H9 (cell line): ENCODE measurements at regions not wholly inside any gene's neighbourhood (a gene's known extent, or its start where the extent isn't known, plus 50 kb on each side); places are given as distances from the start of the nearest gene placed in this dataset.

Experiments used
- DNase-seq: peaks from one replicate; pipeline ENCODE4 v3.0.0-alpha.2; 2017
- H2AFZ ChIP-seq: one replicate; pipeline ENCODE4 v1.6.1; 2013; ENCODE audit warnings: mild to moderate bottlenecking, low read length, control low read depth, moderate library complexity
- H2AK5ac ChIP-seq: 2 replicates; pipeline ENCODE4 v1.6.1; 2013; ENCODE audit warnings: low read length, control low read depth, mixed read lengths; ENCODE audit not compliant: insufficient read length
- H2BK120ac ChIP-seq: one replicate; pipeline ENCODE4 v1.6.1; 2013; ENCODE audit warnings: low read depth, mild to moderate bottlenecking, low read length, control low read depth, inconsistent platforms; ENCODE audit not compliant: poor library complexity, severe bottlenecking
- H2BK12ac ChIP-seq: 2 replicates; pipeline ENCODE4 v1.6.1; 2013; ENCODE audit warnings: low read length, control low read depth, mixed read lengths, low read depth; ENCODE audit not compliant: insufficient read length
- H2BK15ac ChIP-seq: 2 replicates; pipeline ENCODE4 v1.6.1; 2013; ENCODE audit warnings: low read depth, low read length, control low read depth
- H2BK20ac ChIP-seq: one replicate; pipeline ENCODE4 v1.6.1; 2013; ENCODE audit warnings: low read depth, mild to moderate bottlenecking, low read length, control low read depth, inconsistent platforms; ENCODE audit not compliant: poor library complexity, severe bottlenecking
- H2BK5ac ChIP-seq: 2 replicates; pipeline ENCODE4 v1.6.1; 2013; ENCODE audit warnings: low read length, control low read depth, mixed read lengths; ENCODE audit not compliant: insufficient read length
- H3K14ac ChIP-seq: 2 replicates; pipeline ENCODE4 v1.6.1; 2013; ENCODE audit warnings: low read length, control low read depth; ENCODE audit not compliant: insufficient read depth
- H3K18ac ChIP-seq: 2 replicates; pipeline ENCODE4 v1.6.1; 2013; ENCODE audit warnings: low read depth, mild to moderate bottlenecking, mixed read lengths, low read length, control low read depth; ENCODE audit not compliant: insufficient read length
- H3K23ac ChIP-seq: 2 replicates; pipeline ENCODE4 v1.6.1; 2013; ENCODE audit warnings: low read length, control low read depth, mixed read lengths, low read depth; ENCODE audit not compliant: insufficient read length
- H3K23me2 ChIP-seq: 2 replicates; pipeline ENCODE4 v1.6.1; 2013; ENCODE audit warnings: low read depth, mild to moderate bottlenecking, mixed read lengths, low read length, control low read depth; ENCODE audit not compliant: insufficient read length, poor library complexity, severe bottlenecking
- H3K27ac ChIP-seq: 2 replicates; pipeline ENCODE4 v1.5.1; 2013; ENCODE audit warnings: low read length, control low read depth, mixed read lengths, low read depth; ENCODE audit not compliant: insufficient read length
- H3K27me3 ChIP-seq: 2 replicates; pipeline ENCODE4 v1.6.1; 2013; ENCODE audit warnings: low read length, control low read depth, inconsistent platforms; ENCODE audit not compliant: insufficient read depth
- H3K4ac ChIP-seq: 2 replicates; pipeline ENCODE4 v1.6.1; 2013; ENCODE audit warnings: low read depth, mild to moderate bottlenecking, control low read depth, inconsistent platforms, low read length, moderate library complexity
- H3K4me1 ChIP-seq: 2 replicates; pipeline ENCODE4 v1.6.1; 2013; ENCODE audit warnings: low read length, control low read depth, inconsistent platforms; ENCODE audit not compliant: insufficient read depth
- H3K4me2 ChIP-seq: 2 replicates; pipeline ENCODE4 v1.6.1; 2013; ENCODE audit warnings: low read length, control low read depth, mixed read lengths; ENCODE audit not compliant: insufficient read length, insufficient read depth
- H3K56ac ChIP-seq: 2 replicates; pipeline ENCODE4 v1.6.1; 2013; ENCODE audit warnings: low read depth, mild to moderate bottlenecking, mixed read lengths, low read length, control low read depth; ENCODE audit not compliant: insufficient read length
- H3K79me1 ChIP-seq: 2 replicates; pipeline ENCODE4 v1.6.1; 2013; ENCODE audit warnings: low read depth, mild to moderate bottlenecking, moderate library complexity, low read length, control low read depth, inconsistent platforms; ENCODE audit not compliant: insufficient read depth, poor library complexity, severe bottlenecking
- H3K79me2 ChIP-seq: 2 replicates; pipeline ENCODE4 v1.6.1; 2013; ENCODE audit warnings: low read length, control low read depth, inconsistent platforms; ENCODE audit not compliant: insufficient read depth
- H3K9ac ChIP-seq: 2 replicates; pipeline ENCODE4 v1.6.1; 2013; ENCODE audit warnings: low read length, control low read depth, mixed read lengths; ENCODE audit not compliant: insufficient read length; ENCODE audit errors: extremely low read depth
- H3K9me3 ChIP-seq: one replicate; pipeline ENCODE4 v1.6.1; 2013; ENCODE audit warnings: low read depth, low read length, inconsistent platforms; ENCODE audit not compliant: control insufficient read depth
- H3T11ph ChIP-seq: one replicate; pipeline ENCODE4 v1.6.1; 2013; ENCODE audit warnings: mild to moderate bottlenecking, low read length, control low read depth, inconsistent platforms
- H4K20me1 ChIP-seq: one replicate; pipeline ENCODE4 v1.6.1; 2013; ENCODE audit not compliant: control insufficient read depth, insufficient read length, insufficient read depth
- H4K5ac ChIP-seq: 2 replicates; pipeline ENCODE4 v1.6.1; 2013; ENCODE audit warnings: low read depth, mild to moderate bottlenecking, mixed read lengths, low read length, control low read depth; ENCODE audit not compliant: insufficient read length
- H4K8ac ChIP-seq: replicated peaks from 2 replicates; pipeline ENCODE4 v1.6.1; 2013; ENCODE audit warnings: low read length, control low read depth, mixed read lengths, low read depth; ENCODE audit not compliant: insufficient read length
- H4K91ac ChIP-seq: 2 replicates; pipeline ENCODE4 v1.6.1; 2013; ENCODE audit warnings: low read depth, mild to moderate bottlenecking, moderate library complexity, mixed read lengths, low read length, control low read depth; ENCODE audit not compliant: insufficient read length
- H3K27ac Mint-ChIP-seq, 3 experiments: 2 replicates in 2 of 3; 3 replicates in 1 of 3; pipeline ENCODE4 v1.8.0; 2020 to 2021; ENCODE audit warnings: mixed read lengths in 3 of 3, mild to moderate bottlenecking in 1 of 3, moderate library complexity in 1 of 3
- H3K27me3 Mint-ChIP-seq: 2 replicates; pipeline ENCODE4 v1.8.0; 2021; ENCODE audit warnings: low read depth, mild to moderate bottlenecking, moderate library complexity, mixed read lengths
- H3K36me3 Mint-ChIP-seq, 3 experiments: 2 replicates in 2 of 3; 3 replicates in 1 of 3; pipeline ENCODE4 v1.8.0; 2020 to 2021; ENCODE audit warnings: low read depth in 3 of 3, mixed read lengths in 3 of 3; ENCODE audit not compliant: insufficient read depth in 1 of 3
- H3K4me1 Mint-ChIP-seq, 2 experiments: 2 replicates each; pipeline ENCODE4 v1.8.0; 2020; ENCODE audit warnings: mixed read lengths in 2 of 2
- H3K4me3 Mint-ChIP-seq, 2 experiments: 2 replicates in 1 of 2; 3 replicates in 1 of 2; pipeline ENCODE4 v1.8.0; 2020 to 2021; ENCODE audit warnings: mild to moderate bottlenecking in 2 of 2, mixed read lengths in 2 of 2, moderate library complexity in 1 of 2
- H3K9me3 Mint-ChIP-seq, 2 experiments: 2 replicates in 1 of 2; 3 replicates in 1 of 2; pipeline ENCODE4 v1.8.0; 2020; ENCODE audit warnings: mild to moderate bottlenecking in 2 of 2, mixed read lengths in 2 of 2, moderate library complexity in 1 of 2
- TF ChIP-seq, protein P1 (sequence below): fragments of 200-600 bp; sonication (generic); conservative IDR thresholded peaks from 3 replicates; pipeline ENCODE4 v1.8.0; 2021; ENCODE audit warnings: antibody characterized with exemption, mild to moderate bottlenecking

DNA sequence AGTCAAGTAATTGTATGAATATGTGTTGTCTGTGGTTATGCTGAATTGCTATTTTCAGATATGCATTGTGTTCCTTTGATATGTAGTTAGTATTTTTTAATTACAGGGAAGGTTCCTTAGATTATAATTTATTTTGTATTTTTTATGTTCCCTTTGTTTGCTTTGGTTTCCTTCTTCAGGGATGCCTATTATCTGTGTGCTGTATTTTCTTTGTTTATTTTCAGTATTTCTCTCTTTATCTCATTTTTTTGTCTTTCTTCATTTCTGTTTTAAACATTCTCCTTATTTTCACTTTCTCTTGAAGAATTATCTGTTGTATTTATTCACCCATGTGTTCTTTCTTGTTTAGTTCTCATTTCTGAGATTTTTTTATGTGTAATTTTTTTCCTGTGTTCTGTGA lies 163.1 kb downstream of the EMP1 start:
- H3K9ac ChIP-seq = no peak overlapping the region
- no peak overlapping the region for H3K4me2 ChIP-seq
- H3K36me3 Mint-ChIP-seq = no peaks in the 10 kb centered on the region; a peak in 1 of 7 replicates
- no peaks in the 10 kb centered on the region for H3K27me3 ChIP-seq
- no peak overlapping the region for H2BK120ac ChIP-seq
- no peak overlapping the region for H4K91ac ChIP-seq
- H4K8ac ChIP-seq = no peak overlapping the region
- H3K27ac ChIP-seq = no peak overlapping the region
- no peak overlapping the region for H4K5ac ChIP-seq
- no peaks in the 10 kb centered on the region for H3K79me1 ChIP-seq
- H2BK5ac ChIP-seq = no peak overlapping the region
- H3K27ac Mint-ChIP-seq = no peak overlapping the region
- H2BK20ac ChIP-seq = no peak overlapping the region
- H3K79me2 ChIP-seq = no peaks in the 10 kb centered on the region
- H3K56ac ChIP-seq = no peak overlapping the region
- no peaks in the 10 kb centered on the region for H4K20me1 ChIP-seq
- no peaks in the 10 kb centered on the region for H3K4me1 ChIP-seq
- H3K9me3 Mint-ChIP-seq = 0 out of 5 replicates have a peak, but pooled peaks cover 0 to under 1% of the 10 kb centered on the region in 2 experiments
- DNase-seq = no peak
- no peaks in the 10 kb centered on the region for H3K4me1 Mint-ChIP-seq
- H3K27me3 Mint-ChIP-seq = no peaks in the 10 kb centered on the region
- H3K14ac ChIP-seq = no peak overlapping the region
- no peak overlapping the region for H3K4me3 Mint-ChIP-seq
- H3K23me2 ChIP-seq = no peaks in the 10 kb centered on the region
- no peak overlapping the region for H2AFZ ChIP-seq
- TF ChIP-seq, protein P1, sequence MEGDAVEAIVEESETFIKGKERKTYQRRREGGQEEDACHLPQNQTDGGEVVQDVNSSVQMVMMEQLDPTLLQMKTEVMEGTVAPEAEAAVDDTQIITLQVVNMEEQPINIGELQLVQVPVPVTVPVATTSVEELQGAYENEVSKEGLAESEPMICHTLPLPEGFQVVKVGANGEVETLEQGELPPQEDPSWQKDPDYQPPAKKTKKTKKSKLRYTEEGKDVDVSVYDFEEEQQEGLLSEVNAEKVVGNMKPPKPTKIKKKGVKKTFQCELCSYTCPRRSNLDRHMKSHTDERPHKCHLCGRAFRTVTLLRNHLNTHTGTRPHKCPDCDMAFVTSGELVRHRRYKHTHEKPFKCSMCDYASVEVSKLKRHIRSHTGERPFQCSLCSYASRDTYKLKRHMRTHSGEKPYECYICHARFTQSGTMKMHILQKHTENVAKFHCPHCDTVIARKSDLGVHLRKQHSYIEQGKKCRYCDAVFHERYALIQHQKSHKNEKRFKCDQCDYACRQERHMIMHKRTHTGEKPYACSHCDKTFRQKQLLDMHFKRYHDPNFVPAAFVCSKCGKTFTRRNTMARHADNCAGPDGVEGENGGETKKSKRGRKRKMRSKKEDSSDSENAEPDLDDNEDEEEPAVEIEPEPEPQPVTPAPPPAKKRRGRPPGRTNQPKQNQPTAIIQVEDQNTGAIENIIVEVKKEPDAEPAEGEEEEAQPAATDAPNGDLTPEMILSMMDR = no peak
- H3K23ac ChIP-seq = no peak overlapping the region
- H3K4ac ChIP-seq = no peak overlapping the region
- no peak overlapping the region for H2BK15ac ChIP-seq
- no peak overlapping the region for H2BK12ac ChIP-seq
- no peak overlapping the region for H2AK5ac ChIP-seq
- no peaks in the 10 kb centered on the region for H3K9me3 ChIP-seq
- no peak overlapping the region for H3T11ph ChIP-seq
- H3K18ac ChIP-seq = no peak overlapping the region
